GM04503 (cell line): ENCODE measurements at regions not wholly inside any gene's neighbourhood (a gene's known extent, or its start where the extent isn't known, plus 50 kb on each side); places are given as distances from the start of the nearest gene placed in this dataset.
"Not testable (repeated sequence)": the region's sequence is repeated elsewhere in the genome, so short reads cannot be mapped to it uniquely, and the experiment has no call there.

ENCODE experiments used
- DNase-seq: peaks from one replicate; pipeline ENCODE4 v3.0.0-alpha.2; 2012; ENCODE audit warnings: low read depth

DNA sequence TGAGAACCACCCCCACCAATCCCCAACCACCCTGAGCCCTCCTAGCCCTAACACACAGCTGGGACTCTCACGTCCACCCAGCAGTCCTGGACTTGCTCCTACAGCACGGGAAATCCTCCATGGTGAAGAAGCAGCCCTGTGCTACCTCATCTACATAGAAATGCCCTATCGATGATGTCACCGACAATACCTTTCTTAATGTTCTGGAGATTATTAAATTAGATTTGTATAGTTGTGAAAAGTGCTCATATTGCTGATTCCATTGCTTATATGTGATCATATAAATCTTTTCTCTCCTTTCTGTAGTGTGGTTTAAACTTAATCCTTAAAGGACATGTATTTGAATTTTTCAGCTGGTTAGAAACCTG lies 97.1 kb downstream of the PPIAL4G start:
- DNase-seq, result not testable (repeated sequence)

GRCh38 chr1:148385371-148386030 lies 97.6 kb downstream of the PPIAL4G start:
- DNase-seq, result no peak

- DNase-seq, result no peak
Measured at GRCh38 chr1:148383966-148384365, 99.1 kb downstream of the PPIAL4G start.

- no peak for DNase-seq
Measured at GRCh38 chr1:148379697-148380096, 103.4 kb downstream of the PPIAL4G start.

DNA sequence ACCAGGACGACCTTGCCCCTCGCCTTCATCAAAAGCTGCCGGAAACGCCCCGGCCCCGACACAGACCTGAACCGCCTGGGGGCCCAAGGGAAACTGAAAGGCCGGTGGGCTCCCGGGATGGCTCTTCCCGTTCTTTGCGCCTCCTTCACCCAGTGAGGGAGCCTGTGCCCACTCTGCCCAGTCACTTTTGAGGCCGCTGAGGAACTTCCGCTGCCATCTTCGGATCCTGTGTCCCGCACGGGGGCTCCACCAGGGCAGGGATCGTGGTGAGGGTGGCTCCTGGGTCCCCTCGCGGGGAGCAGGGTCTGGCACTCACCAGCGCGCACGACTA lies 104.0 kb downstream of the PPIAL4G start:
- no peak for DNase-seq

DNA sequence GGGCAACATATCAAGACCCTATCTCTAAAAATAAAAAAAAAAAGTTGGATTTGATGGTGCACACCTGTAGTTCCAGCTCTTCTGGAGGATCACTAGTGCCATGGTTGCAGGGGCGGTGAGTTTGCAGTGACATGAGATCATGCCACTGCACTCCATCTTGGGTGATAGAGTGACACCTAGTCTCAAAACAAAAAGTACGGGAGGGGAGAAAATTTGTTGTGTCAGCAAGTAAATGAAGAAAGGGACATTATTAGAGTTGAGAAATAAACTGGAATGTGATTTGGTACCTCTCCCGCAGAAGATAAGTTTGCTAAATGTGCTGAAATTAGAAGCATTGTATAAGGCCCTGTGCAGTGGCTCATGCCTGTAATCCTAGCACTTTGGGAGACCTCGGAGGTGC lies 105.1 kb downstream of the PPIAL4G start:
- not testable (repeated sequence) for DNase-seq

DNA sequence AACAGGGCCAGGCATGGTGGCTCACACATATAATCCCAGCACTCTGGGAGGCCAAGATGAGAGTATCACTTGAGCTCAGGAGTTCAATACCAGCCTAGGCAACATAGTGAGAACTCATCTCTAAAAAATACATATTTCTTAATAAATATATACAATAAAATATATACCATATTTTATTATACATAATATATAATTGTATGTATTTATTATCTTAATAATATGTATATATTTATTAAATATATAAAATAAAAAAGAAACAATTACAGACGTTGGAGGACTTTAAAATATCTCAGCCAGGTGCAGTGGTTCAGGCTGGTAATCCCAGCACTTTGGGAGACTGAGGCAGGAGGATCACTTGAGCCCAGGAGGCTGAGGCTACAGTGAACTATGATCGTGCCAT lies 106.1 kb downstream of the PPIAL4G start:
- DNase-seq, result not testable (repeated sequence)

DNA sequence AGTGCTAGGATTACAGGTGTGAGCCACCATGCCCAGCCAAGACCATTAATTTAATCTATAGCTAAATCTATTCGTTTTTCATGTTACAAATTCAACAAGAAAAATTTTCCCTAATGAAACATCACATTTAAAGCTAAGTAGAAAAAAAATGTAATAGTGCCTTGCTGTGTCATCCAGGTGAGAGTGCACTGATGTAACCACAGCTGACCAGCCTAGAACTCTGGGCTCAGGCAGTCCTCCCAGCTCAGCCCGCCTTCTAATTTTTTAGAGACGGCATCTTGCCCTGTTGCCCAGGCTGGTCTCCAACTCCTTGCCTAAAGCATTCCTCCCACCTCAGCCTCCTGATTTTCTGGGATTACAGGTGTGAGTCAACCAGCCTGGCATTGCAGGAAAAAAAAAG lies 109.0 kb downstream of the PPIAL4G start:
- no peak for DNase-seq

DNA sequence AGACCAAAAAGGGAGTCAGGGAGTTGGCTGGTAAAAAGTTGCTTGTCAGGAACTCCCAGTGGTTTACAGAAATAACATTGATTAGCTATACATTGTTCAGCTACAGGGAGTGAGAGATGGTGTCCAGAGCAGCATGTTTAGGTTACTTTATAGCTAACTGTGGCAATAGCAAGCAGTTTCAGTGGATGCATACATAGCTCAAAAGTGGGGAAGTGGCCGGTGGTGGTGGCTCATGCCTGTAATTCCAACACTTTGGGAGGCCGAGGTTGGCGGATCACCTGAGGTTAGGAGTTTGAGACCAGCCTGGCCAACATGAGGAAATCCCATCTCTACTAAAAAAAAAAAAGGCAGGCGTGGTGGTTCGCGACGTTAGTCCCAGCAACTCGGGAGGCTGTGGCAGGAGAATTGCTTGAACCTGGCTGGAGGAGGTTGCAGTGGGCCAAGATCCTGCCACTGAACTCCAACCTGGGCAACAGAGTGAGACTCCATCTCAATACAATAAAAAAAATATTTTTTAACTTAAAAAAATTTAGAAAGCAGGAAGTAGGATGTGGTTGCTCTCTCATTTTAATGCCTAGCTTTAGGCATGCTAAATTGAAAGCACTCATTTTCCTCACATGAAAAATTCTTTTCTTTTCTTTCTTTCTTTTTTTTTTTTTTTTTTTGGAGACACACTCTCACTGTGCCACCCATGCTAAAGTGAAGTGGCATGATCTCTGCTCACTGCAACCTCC lies 109.7 kb downstream of the PPIAL4G start:
- no peak for DNase-seq

DNA sequence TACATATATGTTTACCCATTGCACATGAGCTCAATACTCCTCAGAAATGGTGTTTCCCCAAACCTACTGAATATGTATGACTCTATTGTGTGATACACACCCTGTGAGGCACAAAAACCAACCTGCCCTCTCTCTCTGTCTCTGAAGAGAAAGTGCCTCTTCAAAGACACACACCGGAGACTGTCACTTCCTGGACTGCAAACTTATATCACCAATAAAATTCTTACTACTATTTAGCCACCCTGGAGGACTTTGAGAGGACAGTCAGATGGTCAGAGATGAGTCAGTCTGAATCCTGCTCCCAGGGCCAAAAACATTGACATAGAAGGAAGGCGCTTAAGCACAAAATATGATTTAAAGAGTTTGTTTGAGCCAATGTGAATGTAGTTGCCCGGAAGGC lies 110.4 kb downstream of the PPIAL4G start:
- no peak for DNase-seq

- not testable (repeated sequence) for DNase-seq
Measured at GRCh38 chr1:148372051-148372726, 110.9 kb downstream of the PPIAL4G start.

GRCh38 chr1:148371551-148371994 lies 111.5 kb downstream of the PPIAL4G start:
- DNase-seq, result peak; percentile 27

DNA sequence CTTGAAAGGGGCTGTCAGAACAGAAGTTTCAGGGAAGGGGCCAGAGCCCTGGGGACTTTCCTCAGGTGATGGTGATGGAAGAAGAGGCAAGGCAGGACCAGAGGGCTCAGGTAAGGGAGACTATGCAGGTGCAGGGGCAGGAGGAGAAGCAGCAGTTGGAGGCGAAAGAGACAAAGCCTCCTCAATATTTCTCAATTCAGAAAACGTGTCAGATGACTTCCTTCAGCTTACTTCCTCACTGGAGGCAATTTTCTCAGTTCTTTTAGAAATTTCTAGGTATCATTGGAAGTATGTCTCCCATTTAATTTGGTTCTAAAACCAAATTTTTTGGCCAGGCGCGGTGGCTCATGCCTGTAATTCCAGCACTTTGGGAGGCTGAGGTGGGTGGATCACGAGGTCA lies 112.4 kb downstream of the PPIAL4G start:
- DNase-seq, result not testable (repeated sequence)

DNA sequence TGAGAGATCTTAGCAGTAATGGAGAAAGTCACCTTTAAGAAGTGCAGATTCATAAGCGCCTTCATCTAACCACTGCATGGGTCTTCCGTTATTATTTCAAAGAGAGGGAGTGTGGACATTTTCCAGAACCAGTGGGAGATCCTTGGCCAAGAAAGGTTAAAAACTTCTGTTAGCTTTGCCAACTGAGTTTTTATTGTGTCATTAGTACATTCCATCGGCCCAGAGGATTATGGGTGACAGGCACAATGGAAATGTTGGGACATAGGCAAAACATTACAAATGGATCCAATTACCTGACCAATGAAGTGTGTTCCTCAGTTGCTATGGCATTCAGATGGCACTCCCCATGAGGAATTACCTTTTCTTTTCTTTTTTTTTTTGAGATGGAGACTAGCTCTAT lies 115.5 kb downstream of the PPIAL4G start:
- DNase-seq, result no peak

GRCh38 chr1:148366136-148366753 lies 116.9 kb downstream of the PPIAL4G start:
- DNase-seq, result not testable (repeated sequence)

GRCh38 chr1:148365151-148365550 lies 118.0 kb downstream of the PPIAL4G start:
- not testable (repeated sequence) for DNase-seq

- DNase-seq, result not testable (repeated sequence)
Measured at GRCh38 chr1:148363979-148364378, 119.1 kb downstream of the PPIAL4G start.

DNA sequence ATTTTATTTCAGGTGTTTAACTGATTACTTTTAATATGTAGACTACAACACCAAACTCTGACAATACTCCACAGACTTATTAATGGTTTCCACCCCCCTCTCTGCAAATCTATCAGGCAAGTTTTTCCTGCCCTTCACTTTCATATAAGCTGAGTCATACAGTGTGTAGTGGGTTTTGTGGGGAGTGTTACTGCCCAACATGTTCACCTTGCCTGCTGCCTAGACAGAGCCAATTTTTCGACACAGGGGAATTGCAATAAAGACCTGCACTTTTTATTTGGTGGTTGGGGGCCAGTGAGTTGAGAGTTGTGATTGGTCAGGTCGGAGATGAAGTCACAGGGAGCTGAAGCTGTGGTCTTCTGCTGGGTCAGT lies 119.7 kb downstream of the PPIAL4G start:
- DNase-seq, result no peak

DNA sequence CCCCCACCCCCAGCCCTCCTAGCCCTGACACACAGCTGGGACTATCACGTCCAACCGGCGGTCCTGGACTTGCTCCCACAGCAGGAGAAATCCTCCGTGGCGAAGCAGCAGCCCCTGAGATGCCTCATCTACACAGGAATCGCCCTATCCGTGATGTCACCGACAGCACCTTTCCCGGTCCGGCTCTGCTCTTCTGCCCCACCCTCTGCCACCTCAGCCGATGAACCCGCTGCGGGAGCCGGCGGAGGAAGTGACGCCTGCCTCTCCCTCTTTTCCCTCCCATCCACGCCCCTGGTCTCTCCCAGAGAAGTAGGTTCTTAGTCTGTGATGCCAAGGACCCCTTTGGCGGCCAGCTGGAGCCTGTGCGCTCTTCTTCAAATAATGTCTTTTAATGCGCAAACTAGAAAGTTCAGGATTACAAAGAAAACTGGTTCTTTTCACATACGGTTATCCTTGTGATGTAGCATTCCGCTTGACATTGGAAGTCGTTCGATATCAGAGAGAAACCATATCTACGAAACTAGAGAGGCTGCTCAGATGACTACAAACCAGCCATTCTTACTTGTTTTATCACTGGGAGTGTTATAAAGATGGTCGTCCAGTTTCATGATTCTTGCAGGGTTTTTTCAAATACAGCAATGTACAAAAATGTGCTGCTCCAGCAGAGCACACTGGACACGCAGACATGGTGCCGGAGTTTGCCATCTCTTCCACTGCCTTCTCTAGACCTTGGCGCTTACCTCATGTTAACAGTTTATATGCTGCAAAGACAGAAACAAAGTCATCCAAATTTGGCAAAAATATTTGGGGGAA lies 120.3 kb downstream of the PPIAL4G start:
- no peak for DNase-seq

DNA sequence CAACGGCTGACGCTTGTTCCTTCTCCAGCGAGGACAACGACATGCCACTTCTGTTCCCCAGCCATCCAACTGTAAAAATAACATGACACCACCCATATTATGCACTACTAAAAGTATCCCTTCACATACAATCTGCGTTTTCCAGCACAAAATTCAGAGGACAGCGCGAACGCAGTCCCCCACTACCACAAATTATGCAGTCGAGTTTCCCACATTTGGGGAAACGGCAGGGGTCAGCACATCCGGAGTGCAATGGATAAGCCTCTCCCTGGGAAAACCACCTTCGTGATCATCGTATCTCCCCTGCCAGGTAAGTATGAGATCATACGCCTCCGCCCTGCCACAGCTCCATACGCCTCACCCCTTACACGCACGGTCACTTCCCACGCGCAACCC lies 120.9 kb downstream of the PPIAL4G start:
- DNase-seq, result no peak

- DNase-seq, result not testable (repeated sequence)
Measured at GRCh38 chr1:148361427-148362215, 121.5 kb downstream of the PPIAL4G start.
